ENCODE measurements at regions not wholly inside any gene's neighbourhood (a gene's known extent, or its start where the extent isn't known, plus 50 kb on each side); places are given as distances from the start of the nearest gene placed in this dataset.
"Not testable (repeated sequence)": the region's sequence is repeated elsewhere in the genome, so short reads cannot be mapped to it uniquely, and the experiment has no call there.

- no peak for DNase-seq
Observed at GRCh38 chr5:52623291-52623690, 164.4 kb upstream of the ITGA1 start.

GRCh38 chr5:52624291-52624690, 163.4 kb upstream of the ITGA1 start:
- DNase-seq, result no peak

GRCh38 chr5:52626312-52626711, 161.4 kb upstream of the ITGA1 start:
- no peak for DNase-seq

- DNase-seq, result no peak
Observed at GRCh38 chr5:52627740-52628139, 160.0 kb upstream of the ITGA1 start.

GRCh38 chr5:52632281-52632680, 155.4 kb upstream of the ITGA1 start:
- DNase-seq, result no peak

- DNase-seq, result not testable (repeated sequence)
Observed at GRCh38 chr5:52634171-52634570, 153.5 kb upstream of the ITGA1 start.

GRCh38 chr5:52638732-52639131, 149.0 kb upstream of the ITGA1 start:
- no peak for DNase-seq

- DNase-seq, result no peak
Observed at GRCh38 chr5:52648726-52649125, 139.0 kb upstream of the ITGA1 start.

- DNase-seq, result no peak
Observed at GRCh38 chr5:52655163-52655562, 132.6 kb upstream of the ITGA1 start.

- no peak for DNase-seq
Observed at GRCh38 chr5:52656569-52657246, 131.0 kb upstream of the ITGA1 start.

GRCh38 chr5:52657247-52657645, 130.5 kb upstream of the ITGA1 start:
- DNase-seq, result no peak

GRCh38 chr5:52658246-52658645, 129.5 kb upstream of the ITGA1 start:
- DNase-seq, result no peak

GRCh38 chr5:52660621-52661020, 127.1 kb upstream of the ITGA1 start:
- no peak for DNase-seq

- no peak for DNase-seq
Observed at GRCh38 chr5:52661903-52662595, 125.7 kb upstream of the ITGA1 start.

GRCh38 chr5:52665559-52665958, 122.2 kb upstream of the ITGA1 start:
- no peak for DNase-seq

GRCh38 chr5:52668139-52668538, 119.6 kb upstream of the ITGA1 start:
- no peak for DNase-seq

GRCh38 chr5:52668544-52669185, 119.1 kb upstream of the ITGA1 start:
- no peak for DNase-seq

GRCh38 chr5:52672459-52672858, 115.3 kb upstream of the ITGA1 start:
- DNase-seq, result no peak

- no peak for DNase-seq
Observed at GRCh38 chr5:52673495-52673894, 114.2 kb upstream of the ITGA1 start.

- DNase-seq, result no peak
Observed at GRCh38 chr5:52674815-52675545, 112.7 kb upstream of the ITGA1 start.

- DNase-seq, result no peak
Observed at GRCh38 chr5:52682492-52682891, 105.2 kb upstream of the ITGA1 start.

GRCh38 chr5:52684051-52684450, 103.7 kb upstream of the ITGA1 start:
- no peak for DNase-seq

GRCh38 chr5:52685566-52685965, 102.2 kb upstream of the ITGA1 start:
- DNase-seq, result no peak

- DNase-seq, result no peak
Observed at GRCh38 chr5:52685971-52686370, 101.7 kb upstream of the ITGA1 start.
